ENCODE measurements at regions not wholly inside any gene's neighbourhood (a gene's known extent, or its start where the extent isn't known, plus 50 kb on each side); places are given as distances from the start of the nearest gene placed in this dataset.

- TF ChIP-seq POLR2A (IDR thresholded peaks at IDR 0.05) = no peak
- TF ChIP-seq CTCF (IDR thresholded peaks at IDR 0.05) = no peak
These were observed 126.6 kb downstream of the ZFP64 start for GRCh38 chr20:52064931-52065330.

Measured in lower leg skin (tissue), 3 donors.